Vagina (tissue), 2 donors: ENCODE measurements at regions not wholly inside any gene's neighbourhood (a gene's known extent, or its start where the extent isn't known, plus 50 kb on each side); places are given as distances from the start of the nearest gene placed in this dataset.

Source experiments
- CTCF ChIP-seq, 3 experiments: fragments of 450-650 bp in 2 of 3; fragments of 200-600 bp in 1 of 3; sonication (generic) in 1 of 3; IDR thresholded peaks; one replicate each; pipeline ENCODE4 v1.5.1; 2017 to 2019; ENCODE audit warnings: antibody characterized with exemption in 3 of 3, mild to moderate bottlenecking in 2 of 3, moderate library complexity in 2 of 3
- POLR2A ChIP-seq, 2 donors: fragments of 450-650 bp; IDR thresholded peaks; one replicate each; pipeline ENCODE4 v1.6.1; 2017; ENCODE audit warnings: antibody characterized with exemption in 2 of 2, mild to moderate bottlenecking in 2 of 2, moderate library complexity in 2 of 2
- POLR2AphosphoS5 ChIP-seq, 2 donors: sonication (generic); formaldehyde crosslinking; IDR thresholded peaks; one replicate each; pipeline ENCODE4 v1.9.0; 2017; ENCODE audit warnings: antibody characterized with exemption in 2 of 2, mild to moderate bottlenecking in 2 of 2, low read depth in 1 of 2; ENCODE audit not compliant: insufficient read depth in 1 of 2

- TF ChIP-seq CTCF (IDR thresholded peaks at IDR 0.05) (no peak), POLR2AphosphoS5 (IDR thresholded peaks at IDR 0.05; ENCODE audit: insufficient read depth in 1 of 2, low read depth in 1 of 2) (no peak), POLR2A (IDR thresholded peaks at IDR 0.05) (no peak)
Measured at GRCh38 chr7:89958525-89959068, 195.7 kb upstream of the STEAP1 start.
